ENCODE measurements at regions not wholly inside any gene's neighbourhood (a gene's known extent, or its start where the extent isn't known, plus 50 kb on each side); places are given as distances from the start of the nearest gene placed in this dataset.

- no peak for DNase-seq (ENCODE audit: low spot score)
Observed at GRCh38 chr6:40074306-40075055, 140.2 kb upstream of the MOCS1 start.

- no peak for DNase-seq (ENCODE audit: low spot score)
Observed at GRCh38 chr6:40066372-40066771, 132.1 kb upstream of the MOCS1 start.

- DNase-seq (ENCODE audit: low spot score), result no peak
Observed at GRCh38 chr6:40056865-40057264, 122.6 kb upstream of the MOCS1 start.

- peak; percentile 2 for DNase-seq (ENCODE audit: low spot score)
Observed at GRCh38 chr6:40054602-40055001, 120.3 kb upstream of the MOCS1 start.

- no peak for DNase-seq (ENCODE audit: low spot score)
Observed at GRCh38 chr6:40054186-40054585, 119.9 kb upstream of the MOCS1 start.

- no peak for DNase-seq (ENCODE audit: low spot score)
Observed at GRCh38 chr6:40049128-40049527, 114.9 kb upstream of the MOCS1 start.

GRCh38 chr6:40044196-40044595, 109.9 kb upstream of the MOCS1 start:
- no peak for DNase-seq (ENCODE audit: low spot score)

- no peak for DNase-seq (ENCODE audit: low spot score)
Observed at GRCh38 chr6:40042232-40042631, 108.0 kb upstream of the MOCS1 start.

GRCh38 chr6:40039042-40039441, 104.8 kb upstream of the MOCS1 start:
- DNase-seq (ENCODE audit: low spot score), result no peak

- peak; percentile 4 for DNase-seq (ENCODE audit: low spot score)
Observed at GRCh38 chr6:40038626-40039025, 104.4 kb upstream of the MOCS1 start.

- no peak for DNase-seq (ENCODE audit: low spot score)
Observed at GRCh38 chr6:40037271-40037670, 103.0 kb upstream of the MOCS1 start.

GRCh38 chr6:40036186-40036585, 101.9 kb upstream of the MOCS1 start:
- no peak for DNase-seq (ENCODE audit: low spot score)

GRCh38 chr6:40028449-40028848, 94.2 kb upstream of the MOCS1 start:
- no peak for DNase-seq (ENCODE audit: low spot score)

GRCh38 chr6:40022867-40023266, 88.6 kb upstream of the MOCS1 start:
- no peak for DNase-seq (ENCODE audit: low spot score)

- no peak for DNase-seq (ENCODE audit: low spot score)
Observed at GRCh38 chr6:40020166-40020565, 85.9 kb upstream of the MOCS1 start.

GRCh38 chr6:40015530-40015929, 81.3 kb upstream of the MOCS1 start:
- DNase-seq (ENCODE audit: low spot score), result no peak

GRCh38 chr6:40011844-40012243, 77.6 kb upstream of the MOCS1 start:
- no peak for DNase-seq (ENCODE audit: low spot score)

GRCh38 chr6:40000964-40001515, 66.8 kb upstream of the MOCS1 start:
- no peak for DNase-seq (ENCODE audit: low spot score)

- no peak for DNase-seq (ENCODE audit: low spot score)
Observed at GRCh38 chr6:39999006-39999867, 65.0 kb upstream of the MOCS1 start.

GRCh38 chr6:39998126-39998525, 63.9 kb upstream of the MOCS1 start:
- DNase-seq (ENCODE audit: low spot score), result no peak

GRCh38 chr6:39997101-39997635, 62.9 kb upstream of the MOCS1 start:
- no peak for DNase-seq (ENCODE audit: low spot score)

- no peak for DNase-seq (ENCODE audit: low spot score)
Observed at GRCh38 chr6:39995633-39996032, 61.4 kb upstream of the MOCS1 start.

Data from pons (tissue), 1 donor.